Stimulated activated CD8-positive, alpha-beta memory T cell treated with anti-CD3 and anti-CD28 coated beads, Interleukin-12 subunit alpha, Interleukin-12 subunit beta, amount 100 ng/mL, for 24 hours (primary cell): ENCODE measurements at regions not wholly inside any gene's neighbourhood (a gene's known extent, or its start where the extent isn't known, plus 50 kb on each side); places are given as distances from the start of the nearest gene placed in this dataset.
"Not testable (repeated sequence)": the region's sequence is repeated elsewhere in the genome, so short reads cannot be mapped to it uniquely, and the experiment has no call there.

Source experiments
- DNase-seq: peaks from one replicate; pipeline ENCODE4 v3.0.0-alpha.2; 2020; ENCODE audit errors: extremely low read depth

DNA sequence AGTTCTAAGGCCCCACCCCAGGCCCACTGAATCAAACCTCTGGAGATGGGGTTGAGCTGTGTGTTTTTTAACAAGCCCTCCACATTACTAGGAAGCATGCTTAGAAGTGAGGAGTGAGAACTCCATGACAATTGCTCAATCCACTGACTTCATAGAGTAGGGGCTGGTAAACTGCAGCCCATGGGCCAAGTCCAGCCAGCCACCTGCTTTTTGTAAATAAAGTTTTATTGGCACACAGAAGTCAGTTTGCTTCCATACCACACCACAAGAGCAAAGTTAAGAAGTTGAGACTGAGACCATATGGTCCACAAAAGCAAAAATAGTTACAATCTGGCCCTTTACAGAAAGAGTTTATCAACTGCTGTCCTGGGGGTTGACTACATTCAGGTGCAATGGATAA lies 309.2 kb downstream of the SETD4 start:
- DNase-seq = no peak

- no peak for DNase-seq
These were observed 310.4 kb downstream of the SETD4 start for GRCh38 chr21:35749904-35750303.

DNA sequence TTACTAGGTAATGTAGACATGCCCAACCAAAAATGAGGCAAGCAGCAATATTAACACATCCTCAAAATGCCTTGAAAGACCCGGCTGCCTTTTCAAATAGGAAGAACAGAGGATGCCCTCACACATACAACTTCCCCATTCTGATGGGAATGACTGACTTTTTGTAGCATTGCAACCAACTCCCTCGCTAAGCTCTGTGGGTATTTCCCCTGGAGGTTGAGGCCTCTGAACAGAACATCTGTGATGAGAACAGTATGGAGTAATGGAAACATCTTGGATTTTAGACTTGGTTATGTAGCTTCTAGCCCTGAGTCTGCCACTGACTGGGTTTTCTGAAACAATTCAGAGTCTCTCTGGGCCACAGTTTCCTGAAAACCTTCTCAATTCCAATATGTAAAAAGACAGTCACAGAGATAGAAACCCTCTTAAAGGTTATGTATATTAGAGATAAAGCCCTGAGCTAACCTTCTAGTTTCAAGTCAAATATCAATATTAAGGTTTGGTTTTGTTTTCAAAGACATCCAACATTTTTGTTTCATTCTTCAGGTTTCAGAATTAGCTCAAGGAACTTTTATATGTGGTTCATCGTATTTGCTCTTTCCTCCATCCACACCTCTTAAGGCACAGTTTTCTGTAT lies 311.5 kb downstream of the SETD4 start:
- no peak for DNase-seq

- DNase-seq = no peak
These were observed 316.8 kb downstream of the SETD4 start for GRCh38 chr21:35743571-35743970.

GRCh38 chr21:35738347-35738961 lies 321.9 kb downstream of the SETD4 start:
- no peak for DNase-seq

GRCh38 chr21:35737899-35738346 lies 322.4 kb downstream of the SETD4 start:
- no peak for DNase-seq

GRCh38 chr21:35737449-35737848 lies 322.9 kb downstream of the SETD4 start:
- DNase-seq = no peak

DNA sequence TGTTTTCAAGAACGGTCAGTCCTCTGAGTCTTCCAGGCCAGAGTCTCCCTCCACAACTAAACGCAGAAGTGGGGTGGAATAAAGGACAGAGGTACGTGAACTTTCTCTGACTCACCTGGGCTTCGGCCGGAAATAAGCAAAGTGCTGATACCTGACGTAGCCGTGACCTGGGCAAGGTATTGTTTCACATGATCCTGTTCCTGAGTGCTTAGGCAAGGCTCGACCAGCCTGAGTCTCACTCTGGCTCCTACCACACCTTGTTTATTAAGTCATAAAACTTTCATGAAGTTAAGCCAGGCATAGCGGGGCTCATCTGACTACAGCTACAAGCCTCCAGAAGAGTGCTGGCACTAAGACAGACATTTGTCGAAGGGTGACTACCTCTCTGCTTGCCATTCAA lies 327.5 kb downstream of the SETD4 start:
- DNase-seq = no peak

GRCh38 chr21:35730325-35730724 lies 330.0 kb downstream of the SETD4 start:
- no peak for DNase-seq

DNA sequence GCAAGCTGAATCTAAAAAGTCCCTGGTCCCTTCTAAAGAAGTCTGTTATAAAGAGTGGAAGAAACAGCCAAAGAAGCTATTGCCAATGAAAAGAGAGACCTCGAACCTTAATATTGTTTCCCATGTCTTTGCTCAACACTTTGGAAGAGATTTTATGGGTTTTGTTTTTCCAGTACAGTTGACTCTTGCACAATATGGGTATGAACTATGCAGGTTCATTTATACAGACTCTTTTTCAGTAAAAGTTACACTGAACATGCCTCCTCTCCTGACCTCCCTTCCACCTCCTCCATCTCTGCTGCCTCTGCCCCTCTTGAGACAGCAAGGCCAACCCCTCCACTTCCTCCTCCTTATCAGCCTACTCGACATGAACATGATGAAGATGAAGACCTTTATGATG lies 332.5 kb downstream of the SETD4 start:
- no peak for DNase-seq

DNA sequence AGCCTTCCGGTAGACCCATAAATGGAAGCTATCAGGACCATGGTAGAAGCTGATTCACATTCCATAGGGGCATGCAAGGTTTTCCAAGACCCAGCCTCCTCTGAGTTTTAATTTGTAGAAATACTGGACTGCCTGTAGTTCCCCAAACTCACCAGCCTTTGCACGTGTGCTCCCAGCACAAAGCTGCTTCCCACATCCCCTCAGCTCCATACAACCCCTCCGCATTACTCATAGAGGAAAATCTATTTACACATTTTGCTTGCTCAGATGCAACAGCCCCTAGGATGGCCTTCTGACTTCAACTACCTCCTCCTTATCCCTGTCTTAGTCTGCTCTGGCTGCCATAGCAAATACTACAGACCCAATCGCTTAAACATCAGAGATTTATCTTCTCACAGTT lies 336.2 kb downstream of the SETD4 start:
- no peak for DNase-seq

DNA sequence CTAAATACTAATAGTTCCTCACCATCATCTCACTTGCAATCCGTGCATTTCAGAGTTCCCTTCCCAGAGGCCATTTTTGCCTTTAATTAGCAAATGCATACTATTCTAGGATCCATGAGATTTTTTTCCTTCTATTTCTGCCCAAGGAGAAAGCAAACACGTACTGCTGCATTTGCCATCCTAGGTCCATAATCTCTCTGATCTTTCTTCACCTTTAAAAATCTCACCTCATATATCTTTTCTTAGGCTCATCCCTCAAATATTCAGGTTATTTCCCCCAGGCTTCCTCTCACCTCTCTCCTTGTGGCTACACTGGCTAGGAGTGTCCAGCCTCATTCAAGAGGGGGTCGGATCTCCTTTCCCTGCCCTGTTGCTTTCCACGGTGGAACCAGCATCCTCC lies 338.6 kb downstream of the SETD4 start:
- no peak for DNase-seq

DNA sequence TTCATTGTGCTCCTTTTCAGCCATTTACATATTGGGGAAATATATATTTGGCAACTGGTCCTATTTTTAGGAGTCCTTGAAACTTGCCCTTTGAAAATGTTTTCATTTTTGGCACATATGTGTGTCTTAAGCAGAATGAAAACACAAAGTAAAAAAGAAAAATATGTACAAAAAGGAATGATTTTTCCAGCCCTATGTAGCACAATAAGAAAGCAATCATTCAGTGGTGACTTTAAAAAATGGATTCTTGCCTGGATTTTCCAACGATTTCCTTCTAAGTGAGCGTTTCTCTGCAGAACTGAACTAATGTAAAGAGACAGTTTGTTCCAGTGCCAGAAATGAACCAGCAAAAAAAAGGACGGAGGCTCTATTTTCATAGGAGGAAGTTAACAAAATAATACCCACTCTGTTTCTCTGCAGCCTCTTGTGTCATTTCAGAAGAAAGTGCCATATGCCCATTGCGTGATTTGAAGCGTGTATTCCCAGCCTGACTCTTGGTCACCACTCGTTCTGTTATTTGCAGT lies 340.1 kb downstream of the SETD4 start:
- DNase-seq = no peak

- no peak for DNase-seq
These were observed 341.2 kb downstream of the SETD4 start for GRCh38 chr21:35719080-35719479.

- DNase-seq = no peak
These were observed 343.3 kb downstream of the SETD4 start for GRCh38 chr21:35716876-35717565.

GRCh38 chr21:35713914-35714313 lies 346.4 kb downstream of the SETD4 start:
- no peak for DNase-seq

DNA sequence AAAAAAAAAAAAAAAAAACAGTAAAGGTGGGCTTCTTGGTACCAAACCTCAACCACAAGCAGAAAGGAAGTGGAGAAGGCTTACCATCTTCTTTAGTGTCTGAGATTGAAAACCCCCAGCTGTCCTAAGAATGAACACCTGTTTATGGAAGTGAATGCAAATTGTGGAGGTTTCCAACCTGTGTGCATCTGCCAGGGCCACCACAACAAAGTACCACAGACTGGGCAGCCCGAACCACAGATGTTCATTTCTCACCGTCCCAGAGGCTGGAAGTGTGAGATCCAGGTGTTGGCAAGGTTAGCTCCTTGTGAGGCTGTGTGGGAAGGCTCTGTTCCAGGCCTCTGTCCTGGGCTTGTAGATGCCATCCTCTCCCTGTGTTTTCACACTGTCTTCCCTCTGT lies 348.7 kb downstream of the SETD4 start:
- DNase-seq = no peak

GRCh38 chr21:35711213-35711612 lies 349.1 kb downstream of the SETD4 start:
- no peak for DNase-seq

GRCh38 chr21:35709990-35710389 lies 350.3 kb downstream of the SETD4 start:
- not testable (repeated sequence) for DNase-seq

DNA sequence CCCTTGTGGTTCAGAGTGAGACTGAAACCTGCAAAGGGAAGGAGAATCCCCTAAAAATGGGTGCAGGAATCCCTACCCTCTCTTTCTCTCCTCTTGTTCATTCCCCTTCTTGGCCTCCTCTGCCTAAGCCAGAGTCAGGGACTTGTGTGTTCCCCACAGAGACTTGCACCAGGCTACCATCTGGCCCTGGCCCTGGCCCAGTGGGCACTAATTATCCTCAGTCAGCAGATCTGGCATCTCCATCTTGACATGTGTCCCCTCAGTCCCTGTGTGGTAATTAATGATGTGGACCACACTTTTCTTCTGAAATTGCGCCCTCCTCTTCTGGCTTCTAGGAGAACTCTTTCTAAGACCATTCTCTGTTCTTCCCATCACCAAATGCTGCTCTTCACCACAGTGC lies 354.4 kb downstream of the SETD4 start:
- DNase-seq = no peak

DNA sequence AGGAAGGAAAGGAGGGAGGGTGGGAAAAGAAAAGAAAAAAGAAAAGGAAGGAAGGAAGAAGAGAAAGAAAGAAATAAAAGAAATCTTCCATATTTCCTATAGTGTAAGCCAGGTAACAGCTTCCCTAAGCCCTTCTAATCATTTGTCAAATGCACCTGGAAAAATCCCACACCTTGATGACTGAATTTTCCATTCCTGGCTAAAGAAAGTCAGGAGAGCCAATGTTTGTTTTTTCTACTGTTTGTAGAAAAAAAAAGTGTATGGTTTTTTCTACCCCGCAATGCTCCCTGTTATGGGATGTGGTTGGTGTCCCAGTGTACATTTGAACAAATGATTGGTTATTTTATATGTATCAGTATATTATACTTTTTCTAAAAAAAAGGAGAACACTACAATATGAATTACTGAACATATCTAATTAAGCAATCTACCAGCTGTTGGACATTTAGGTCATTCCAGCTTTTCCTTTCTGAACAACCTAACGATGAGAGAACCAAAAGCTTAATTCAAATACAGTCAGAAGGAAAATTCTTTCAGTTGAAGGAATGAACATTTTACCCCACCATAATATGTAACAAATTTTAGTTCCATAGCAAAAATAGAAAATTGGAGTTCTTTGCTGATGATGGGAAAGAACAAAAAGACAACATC lies 355.0 kb downstream of the SETD4 start:
- no peak for DNase-seq

GRCh38 chr21:35703704-35704103 lies 356.6 kb downstream of the SETD4 start:
- no peak for DNase-seq

- DNase-seq = no peak
These were observed 361.0 kb downstream of the SETD4 start for GRCh38 chr21:35699361-35699760.
